Spleen (tissue), 11 donors: ENCODE measurements at regions not wholly inside any gene's neighbourhood (a gene's known extent, or its start where the extent isn't known, plus 50 kb on each side); places are given as distances from the start of the nearest gene placed in this dataset.

ENCODE experiments used
- DNase-seq: peaks from one replicate; pipeline ENCODE4 v3.0.0-alpha.2; 2020
- H3K27ac ChIP-seq, 8 donors: fragments of 200-600 bp; sonication (generic) in 7 of 8; 1 replicate in 4 of 8; 2 replicates in 4 of 8; pipeline versions ENCODE4 v1.5.0 to v1.8.0; 2016 to 2021; ENCODE audit warnings: inconsistent platforms in 4 of 8, mild to moderate bottlenecking in 4 of 8, moderate library complexity in 1 of 8
- H3K27me3 ChIP-seq, 7 donors: fragments of 200-600 bp; sonication (generic) in 6 of 7; replicated peaks in 1 of 7; 1 replicate in 4 of 7; 2 replicates in 3 of 7; pipeline versions ENCODE4 v1.5.0 to v1.8.0; 2016 to 2021; ENCODE audit warnings: inconsistent platforms in 3 of 7, mild to moderate bottlenecking in 1 of 7
- H3K36me3 ChIP-seq, 6 donors: fragments of 200-600 bp; sonication (generic) in 5 of 6; 1 replicate in 4 of 6; 2 replicates in 2 of 6; pipeline versions ENCODE4 v1.5.0 to v1.8.0; 2016 to 2021; ENCODE audit warnings: inconsistent platforms in 2 of 6
- H3K4me1 ChIP-seq, 6 donors: fragments of 200-600 bp; sonication (generic) in 5 of 6; 1 replicate in 3 of 6; 2 replicates in 3 of 6; pipeline versions ENCODE4 v1.5.0 to v1.8.0; 2016 to 2021; ENCODE audit warnings: inconsistent platforms in 3 of 6
- H3K4me3 ChIP-seq, 8 donors: fragments of 200-600 bp; sonication (generic) in 7 of 8; 1 replicate in 4 of 8; 2 replicates in 4 of 8; pipeline versions ENCODE4 v1.5.0 to v1.8.0; 2016 to 2021; ENCODE audit warnings: inconsistent platforms in 4 of 8, mild to moderate bottlenecking in 4 of 8, moderate library complexity in 2 of 8
- H3K9me3 ChIP-seq, 8 donors: fragments of 200-600 bp; sonication (generic) in 7 of 8; 1 replicate in 4 of 8; 2 replicates in 4 of 8; pipeline versions ENCODE4 v1.5.0 to v1.8.0; 2016 to 2021; ENCODE audit warnings: inconsistent platforms in 4 of 8
- POLR2A ChIP-seq, 3 donors: fragments of 450-650 bp; IDR thresholded peaks; one replicate each; pipeline ENCODE4 v1.5.1; 2017; ENCODE audit warnings: antibody characterized with exemption in 3 of 3, mild to moderate bottlenecking in 1 of 3
- POLR2AphosphoS5 ChIP-seq, 3 donors: sonication (generic); formaldehyde crosslinking; IDR thresholded peaks; one replicate each; pipeline ENCODE4 v1.5.1; 2017; ENCODE audit warnings: antibody characterized with exemption in 3 of 3
- WGBS, 5 donors: extraction: QIAGEN DNeasy Blood & Tissue Kit in 3 of 5; methylation state at CpG; one replicate each; pipeline versions ENCODE4 v1.1.5 to v1.1.7; 2013 to 2018; 5-methylcytosine and 5-hydroxymethylcytosine counted together
- intact Hi-C: fragments of 100-400 bp; cut with DNase I; formaldehyde crosslinking; loops from one replicate; pipeline ENCODE4 v1.15.0; 2023; ENCODE audit warnings: low total_unique reads
- TF ChIP-seq, protein P1 (sequence below), 11 experiments: fragments of 200-600 bp in 7 of 11; fragments of 450-650 bp in 4 of 11; sonication (generic) in 4 of 11; IDR thresholded peaks in 8 of 11; conservative IDR thresholded peaks in 3 of 11; 1 replicate in 7 of 11; 2 replicates in 4 of 11; pipeline versions ENCODE4 v1.4.0 to v1.8.0; 2016 to 2021; ENCODE audit warnings: antibody characterized with exemption in 11 of 11, inconsistent platforms in 4 of 11, mild to moderate bottlenecking in 1 of 11
- donor health status: healthy with polysubstance abuse.
- donor health status: DM: no; HTN: no; CAD: no; lungs with moderate emphysema.
- donor health status: DM: no; HTN: no; CAD: no.
- donor health status: Bipolar disorder and iron deficiency.
- donor health status: healthy.
- donor health status: DM: no; HTN: no; CAD: no.
- donor health status: DM: yes; HTN: yes; CAD: no.

DNA sequence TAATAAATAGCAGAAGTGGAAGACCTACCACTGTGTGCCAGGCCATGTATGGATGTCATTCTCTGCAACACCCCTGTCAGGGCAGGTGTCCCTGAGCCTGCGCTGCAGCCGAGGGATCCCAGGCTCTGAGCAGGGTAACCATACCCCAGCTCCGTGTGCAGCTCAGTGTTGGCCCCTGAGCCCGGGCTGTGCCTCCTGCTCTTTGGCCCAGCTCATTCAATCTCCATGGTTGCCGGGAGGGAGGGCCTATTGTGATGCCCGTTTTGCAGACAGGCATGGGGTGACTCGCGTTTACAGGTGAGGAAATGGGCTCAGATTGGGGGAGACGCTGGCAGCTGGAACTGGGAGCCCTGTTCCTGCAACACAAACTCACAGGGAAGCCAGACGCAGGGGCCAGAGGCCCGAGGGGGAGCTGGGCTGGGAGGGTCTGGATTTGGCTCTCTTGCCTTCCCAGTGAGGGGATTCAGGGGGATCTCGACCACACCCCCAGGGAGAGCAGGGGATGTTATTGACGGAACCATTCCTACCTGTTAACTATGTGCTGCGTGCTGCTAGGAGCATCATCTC is 190.5 kb downstream of the IRF8 start:
- H3K4me3 ChIP-seq: no peak overlapping the region
- WGBS, 5 donors: 83 to 90% (median 85%) methylated on average over 14 of the region's 14 CpGs
- peak; percentile 58 for DNase-seq
- no peaks in the 10 kb centered on the region for H3K36me3 ChIP-seq
- TF ChIP-seq POLR2A (IDR thresholded peaks at IDR 0.05) (no peak), POLR2AphosphoS5 (IDR thresholded peaks at IDR 0.05) (no peak)
- TF ChIP-seq, protein P1, sequence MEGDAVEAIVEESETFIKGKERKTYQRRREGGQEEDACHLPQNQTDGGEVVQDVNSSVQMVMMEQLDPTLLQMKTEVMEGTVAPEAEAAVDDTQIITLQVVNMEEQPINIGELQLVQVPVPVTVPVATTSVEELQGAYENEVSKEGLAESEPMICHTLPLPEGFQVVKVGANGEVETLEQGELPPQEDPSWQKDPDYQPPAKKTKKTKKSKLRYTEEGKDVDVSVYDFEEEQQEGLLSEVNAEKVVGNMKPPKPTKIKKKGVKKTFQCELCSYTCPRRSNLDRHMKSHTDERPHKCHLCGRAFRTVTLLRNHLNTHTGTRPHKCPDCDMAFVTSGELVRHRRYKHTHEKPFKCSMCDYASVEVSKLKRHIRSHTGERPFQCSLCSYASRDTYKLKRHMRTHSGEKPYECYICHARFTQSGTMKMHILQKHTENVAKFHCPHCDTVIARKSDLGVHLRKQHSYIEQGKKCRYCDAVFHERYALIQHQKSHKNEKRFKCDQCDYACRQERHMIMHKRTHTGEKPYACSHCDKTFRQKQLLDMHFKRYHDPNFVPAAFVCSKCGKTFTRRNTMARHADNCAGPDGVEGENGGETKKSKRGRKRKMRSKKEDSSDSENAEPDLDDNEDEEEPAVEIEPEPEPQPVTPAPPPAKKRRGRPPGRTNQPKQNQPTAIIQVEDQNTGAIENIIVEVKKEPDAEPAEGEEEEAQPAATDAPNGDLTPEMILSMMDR (IDR thresholded peaks at IDR 0.05 in 8 of 11, conservative IDR thresholded peaks at IDR 0.05 in 3 of 11): no peak
- peaks cover 0 to 9% (median 0%) of the 10 kb centered on the region in 7 donors for H3K27me3 ChIP-seq
- no peaks in the 10 kb centered on the region for H3K9me3 ChIP-seq
- intact Hi-C loops: no loop called here
- peaks cover 0 to 9% (median 0%) of the 10 kb centered on the region in 6 donors for H3K4me1 ChIP-seq
- no peak overlapping the region for H3K27ac ChIP-seq

DNA sequence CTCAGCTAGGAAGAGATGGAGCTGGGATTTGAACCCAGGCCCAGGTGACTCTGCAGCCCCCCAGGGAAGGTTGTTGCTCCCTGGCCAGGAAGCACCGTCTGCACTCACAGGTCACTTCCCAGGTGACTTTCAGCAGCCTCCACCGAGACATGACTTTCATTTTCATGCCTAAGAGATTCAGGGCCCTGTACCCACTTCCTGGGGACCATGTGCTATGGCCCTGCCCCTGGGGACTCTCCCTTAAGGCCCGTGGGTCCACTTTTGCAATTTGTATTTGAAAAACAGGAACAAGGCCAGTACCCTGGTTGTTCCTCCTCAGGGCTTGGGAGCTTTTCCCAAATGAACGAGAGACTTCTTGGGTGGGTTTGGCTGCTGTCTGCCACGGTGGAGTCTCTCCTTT is 191.0 kb downstream of the IRF8 start:
- H3K4me1 ChIP-seq: peaks cover 0 to 9% (median 0%) of the 10 kb centered on the region in 6 donors
- TF ChIP-seq, protein P1 (IDR thresholded peaks at IDR 0.05 in 8 of 11, conservative IDR thresholded peaks at IDR 0.05 in 3 of 11): no peak
- no peak for TF ChIP-seq POLR2AphosphoS5 (IDR thresholded peaks at IDR 0.05)
- TF ChIP-seq POLR2A (IDR thresholded peaks at IDR 0.05): no peak
- no peak overlapping the region for H3K4me3 ChIP-seq
- no peaks in the 10 kb centered on the region for H3K9me3 ChIP-seq
- no peak overlapping the region for H3K27ac ChIP-seq
- DNase-seq: peak; percentile 69
- H3K36me3 ChIP-seq: no peaks in the 10 kb centered on the region
- H3K27me3 ChIP-seq: peaks cover 0 to 4% (median 0%) of the 10 kb centered on the region in 7 donors
- intact Hi-C loops: no loop called here
- 31 to 53% (median 43%) methylated on average over 5 of the region's 5 CpGs for WGBS, 5 donors

DNA sequence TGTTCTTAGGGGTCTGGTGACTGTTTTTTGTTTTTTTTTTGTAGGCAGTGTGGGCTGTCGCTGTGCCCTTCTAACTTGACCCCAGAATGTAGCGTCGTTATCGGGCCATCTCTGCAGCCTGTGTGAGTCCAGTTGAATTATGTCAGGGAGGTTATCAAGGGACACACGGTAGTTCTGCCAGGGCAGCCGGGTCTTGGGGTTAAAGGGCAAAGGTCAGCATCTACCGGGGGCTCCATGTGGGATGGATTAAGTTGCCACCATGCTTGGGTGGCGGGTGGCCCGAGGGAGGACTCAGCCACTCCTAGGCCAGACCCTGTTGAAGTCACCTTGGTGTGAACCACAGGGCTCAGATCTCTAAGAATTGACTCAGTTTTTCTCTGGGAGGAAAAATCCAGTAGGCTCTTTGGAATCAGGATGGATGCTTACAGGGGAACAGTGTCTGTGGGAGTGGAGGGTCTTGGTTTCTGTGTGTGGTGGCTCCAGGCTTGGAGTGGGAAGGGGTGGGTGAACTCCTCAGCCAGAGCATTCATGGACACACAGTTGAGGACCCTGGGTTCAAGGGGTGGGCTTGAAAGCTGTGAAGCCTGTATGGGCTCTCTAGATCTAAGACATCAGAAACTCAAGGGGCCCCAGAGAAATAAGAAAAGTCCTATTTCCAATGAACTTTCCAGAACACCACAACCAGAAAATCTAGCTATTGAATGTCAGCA is 191.7 kb downstream of the IRF8 start:
- Histone ChIP-seq H3K4me1 (peaks cover 0 to 9% (median 0%) of the 10 kb centered on the region in 6 donors), H3K9me3 (no peaks in the 10 kb centered on the region), H3K27me3 (peaks cover 0 to 4% (median 0%) of the 10 kb centered on the region in 7 donors), H3K4me3 (no peak overlapping the region), H3K36me3 (no peaks in the 10 kb centered on the region), H3K27ac (no peak overlapping the region)
- TF ChIP-seq, protein P1 (IDR thresholded peaks at IDR 0.05 in 8 of 11, conservative IDR thresholded peaks at IDR 0.05 in 3 of 11): no peak
- TF ChIP-seq POLR2A (IDR thresholded peaks at IDR 0.05) (no peak), POLR2AphosphoS5 (IDR thresholded peaks at IDR 0.05) (no peak)
- intact Hi-C loops: no loop called here
- peak; percentile 52 for DNase-seq
- WGBS, 5 donors: 77 to 80% (median 79%) methylated on average over 9 of the region's 9 CpGs

DNA sequence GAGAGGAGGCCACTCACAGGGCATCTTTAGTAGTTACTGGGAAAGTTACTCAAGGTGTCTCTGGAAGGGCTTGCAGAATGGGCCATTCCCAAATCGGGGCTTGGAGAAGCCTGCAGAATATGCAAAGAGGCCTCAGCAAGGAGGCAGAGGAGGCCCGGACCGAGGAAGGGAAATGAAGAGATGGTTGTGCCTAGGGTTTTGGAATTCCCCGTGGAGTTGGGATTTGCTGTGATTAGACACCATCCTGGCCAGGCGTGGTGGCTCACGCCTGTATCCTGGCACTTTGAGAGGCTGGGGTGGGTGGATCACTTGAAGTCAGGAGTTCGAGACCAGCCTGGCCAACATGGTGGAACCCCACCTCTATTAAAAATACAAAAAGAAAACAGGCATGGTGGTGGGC is 193.0 kb downstream of the IRF8 start:
- Histone ChIP-seq H3K27me3 (peaks cover 0 to 4% (median 0%) of the 10 kb centered on the region in 7 donors), H3K4me3 (no peak overlapping the region), H3K36me3 (no peaks in the 10 kb centered on the region), H3K27ac (no peak overlapping the region), H3K9me3 (no peaks in the 10 kb centered on the region), H3K4me1 (peaks cover 0 to 9% (median 0%) of the 10 kb centered on the region in 6 donors)
- peak; percentile 38 for DNase-seq
- WGBS, 5 donors: 85 to 96% (median 92%) methylated on average over 7 of the region's 7 CpGs
- no peak for TF ChIP-seq POLR2AphosphoS5 (IDR thresholded peaks at IDR 0.05)
- no peak for TF ChIP-seq POLR2A (IDR thresholded peaks at IDR 0.05)
- TF ChIP-seq, protein P1 (IDR thresholded peaks at IDR 0.05 in 8 of 11, conservative IDR thresholded peaks at IDR 0.05 in 3 of 11): no peak
- intact Hi-C loops: no loop called here
